ENCODE measurements at regions not wholly inside any gene's neighbourhood (a gene's known extent, or its start where the extent isn't known, plus 50 kb on each side); places are given as distances from the start of the nearest gene placed in this dataset.

DNA sequence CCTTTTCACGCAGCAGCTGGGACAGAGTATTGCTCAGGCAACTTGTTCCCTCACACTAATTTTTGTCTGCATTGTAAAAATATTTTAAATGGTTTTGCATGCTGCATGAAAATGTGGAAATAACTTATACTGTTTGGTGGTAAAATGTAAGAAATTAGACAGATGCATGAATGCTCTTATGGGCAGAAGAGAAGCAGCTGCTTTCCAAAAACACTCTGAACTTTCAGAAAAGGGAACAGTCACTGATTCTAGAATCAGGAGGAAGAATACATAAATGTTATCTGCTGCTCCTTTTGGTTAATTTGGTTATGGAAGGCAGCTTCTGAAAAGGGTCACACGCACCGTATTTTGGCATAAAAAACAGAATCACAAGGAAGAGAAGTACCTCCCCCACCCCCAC lies 87.0 kb upstream of the RUNX1 start:
- no peak overlapping the region for H3K4me3 ChIP-seq
- no peak overlapping the region for H3K27ac ChIP-seq
- DNase-seq (ENCODE audit: low spot score): no peak
- TF ChIP-seq, protein P1, sequence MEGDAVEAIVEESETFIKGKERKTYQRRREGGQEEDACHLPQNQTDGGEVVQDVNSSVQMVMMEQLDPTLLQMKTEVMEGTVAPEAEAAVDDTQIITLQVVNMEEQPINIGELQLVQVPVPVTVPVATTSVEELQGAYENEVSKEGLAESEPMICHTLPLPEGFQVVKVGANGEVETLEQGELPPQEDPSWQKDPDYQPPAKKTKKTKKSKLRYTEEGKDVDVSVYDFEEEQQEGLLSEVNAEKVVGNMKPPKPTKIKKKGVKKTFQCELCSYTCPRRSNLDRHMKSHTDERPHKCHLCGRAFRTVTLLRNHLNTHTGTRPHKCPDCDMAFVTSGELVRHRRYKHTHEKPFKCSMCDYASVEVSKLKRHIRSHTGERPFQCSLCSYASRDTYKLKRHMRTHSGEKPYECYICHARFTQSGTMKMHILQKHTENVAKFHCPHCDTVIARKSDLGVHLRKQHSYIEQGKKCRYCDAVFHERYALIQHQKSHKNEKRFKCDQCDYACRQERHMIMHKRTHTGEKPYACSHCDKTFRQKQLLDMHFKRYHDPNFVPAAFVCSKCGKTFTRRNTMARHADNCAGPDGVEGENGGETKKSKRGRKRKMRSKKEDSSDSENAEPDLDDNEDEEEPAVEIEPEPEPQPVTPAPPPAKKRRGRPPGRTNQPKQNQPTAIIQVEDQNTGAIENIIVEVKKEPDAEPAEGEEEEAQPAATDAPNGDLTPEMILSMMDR (IDR thresholded peaks at IDR 0.05): no peak

DNA sequence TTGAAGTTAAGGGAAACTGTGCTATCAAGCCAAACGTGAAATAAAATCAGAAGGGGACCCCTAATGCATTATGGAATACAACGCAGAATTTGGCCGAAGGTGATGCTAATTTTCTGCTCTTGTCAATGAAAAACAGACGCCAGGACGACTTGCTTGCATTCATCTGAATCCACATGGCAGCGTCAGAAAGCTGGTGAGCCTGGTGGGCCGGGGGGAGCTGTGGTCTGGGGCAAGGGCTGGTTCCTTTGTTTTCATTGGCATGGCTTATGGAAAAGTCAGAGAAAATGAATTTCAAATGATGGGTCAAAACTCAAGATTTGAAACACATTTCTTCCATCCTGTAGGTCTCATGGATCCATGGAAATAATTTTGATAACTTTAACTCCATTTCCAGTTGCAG lies 86.4 kb upstream of the RUNX1 start:
- no peak for DNase-seq (ENCODE audit: low spot score)
- H3K27ac ChIP-seq: no peak overlapping the region
- no peak overlapping the region for H3K4me3 ChIP-seq
- TF ChIP-seq, protein P1 (IDR thresholded peaks at IDR 0.05): no peak

DNA sequence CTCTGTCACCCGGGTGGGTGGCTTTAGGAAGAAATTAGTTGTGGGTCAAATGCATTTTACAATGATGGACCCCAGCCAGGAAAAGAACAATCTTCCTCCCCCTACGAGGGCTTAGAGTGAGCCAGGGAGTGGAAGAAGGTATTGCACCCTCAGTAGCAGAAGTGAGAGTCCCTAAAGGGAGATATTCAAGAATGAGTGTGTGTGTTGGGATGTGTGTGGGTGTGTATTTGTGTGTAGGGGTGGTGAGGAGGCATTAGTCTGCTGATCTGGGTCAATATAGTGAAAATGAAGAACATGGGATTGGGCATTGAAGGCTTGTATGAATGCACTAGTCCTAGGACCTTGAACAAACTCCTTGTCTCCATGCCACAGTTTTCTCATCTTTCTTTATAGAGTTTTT lies 85.2 kb upstream of the RUNX1 start:
- Histone ChIP-seq H3K27ac (no peak overlapping the region), H3K4me3 (no peak overlapping the region)
- TF ChIP-seq, protein P1 (IDR thresholded peaks at IDR 0.05): no peak
- DNase-seq (ENCODE audit: low spot score): no peak

DNA sequence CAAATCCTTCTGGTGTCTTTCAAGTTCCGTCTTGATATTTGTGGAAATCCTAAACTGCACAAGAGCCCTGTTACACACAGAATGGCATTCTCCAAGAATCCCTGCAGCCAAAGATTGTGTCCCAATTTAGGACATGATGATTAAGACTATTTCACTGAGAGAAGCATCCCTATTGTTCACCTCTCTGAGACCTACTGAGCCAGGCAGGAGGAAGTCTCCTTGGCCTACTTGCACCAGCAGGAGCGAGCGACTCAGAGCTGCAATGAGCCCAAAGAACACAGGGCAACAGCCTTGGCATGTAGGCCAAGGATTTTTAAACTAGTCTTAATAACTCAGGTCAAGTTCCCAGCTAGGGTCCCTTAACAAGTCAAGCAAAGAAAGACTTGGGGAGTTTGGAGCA lies 79.4 kb upstream of the RUNX1 start:
- H3K27ac ChIP-seq: no peak overlapping the region
- no peak overlapping the region for H3K4me3 ChIP-seq
- TF ChIP-seq, protein P1 (IDR thresholded peaks at IDR 0.05): no peak
- DNase-seq (ENCODE audit: low spot score): no peak

DNA sequence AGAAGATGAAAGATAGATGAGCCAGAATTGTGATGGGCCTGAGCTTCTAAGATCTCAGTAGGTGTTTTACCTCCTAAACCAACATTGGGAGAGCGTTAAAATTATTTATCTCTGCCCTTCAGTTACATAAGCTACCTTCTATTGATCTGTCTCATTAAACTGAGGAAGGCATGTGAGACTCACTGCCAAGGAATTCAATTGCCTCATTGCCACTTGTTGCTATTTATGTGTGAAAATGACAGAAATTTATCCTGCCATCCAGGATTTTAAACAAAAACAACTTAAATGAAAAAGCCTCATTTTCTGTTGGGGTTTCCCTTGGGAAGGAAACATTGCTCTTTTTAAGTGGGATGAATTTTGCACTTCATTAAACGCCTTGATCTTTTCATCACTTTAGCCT lies 78.7 kb upstream of the RUNX1 start:
- no peak overlapping the region for H3K27ac ChIP-seq
- DNase-seq (ENCODE audit: low spot score): no peak
- H3K4me3 ChIP-seq: no peak overlapping the region
- TF ChIP-seq, protein P1 (IDR thresholded peaks at IDR 0.05): no peak

DNA sequence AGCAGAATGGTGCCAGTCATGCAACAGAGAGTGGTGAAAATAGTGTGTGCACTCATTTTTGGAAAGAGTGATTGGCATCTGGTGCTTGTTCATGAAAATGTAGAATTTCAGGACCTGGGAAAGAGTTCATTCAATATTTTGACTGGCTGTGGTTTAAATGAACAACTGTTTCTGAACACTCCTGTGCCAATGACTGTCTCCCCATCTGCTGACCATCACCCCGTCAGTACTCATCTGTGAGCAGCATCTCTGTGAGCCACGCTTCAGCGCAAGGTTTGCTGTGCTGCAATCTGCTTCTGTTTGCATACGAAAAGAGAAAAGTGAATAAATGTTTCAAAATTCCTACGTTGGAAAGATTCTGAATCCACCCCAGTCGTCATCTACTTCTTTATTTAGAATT lies 77.9 kb upstream of the RUNX1 start:
- DNase-seq (ENCODE audit: low spot score): no peak
- Histone ChIP-seq H3K27ac (no peak overlapping the region), H3K4me3 (no peak overlapping the region)
- TF ChIP-seq, protein P1 (IDR thresholded peaks at IDR 0.05): no peak

DNA sequence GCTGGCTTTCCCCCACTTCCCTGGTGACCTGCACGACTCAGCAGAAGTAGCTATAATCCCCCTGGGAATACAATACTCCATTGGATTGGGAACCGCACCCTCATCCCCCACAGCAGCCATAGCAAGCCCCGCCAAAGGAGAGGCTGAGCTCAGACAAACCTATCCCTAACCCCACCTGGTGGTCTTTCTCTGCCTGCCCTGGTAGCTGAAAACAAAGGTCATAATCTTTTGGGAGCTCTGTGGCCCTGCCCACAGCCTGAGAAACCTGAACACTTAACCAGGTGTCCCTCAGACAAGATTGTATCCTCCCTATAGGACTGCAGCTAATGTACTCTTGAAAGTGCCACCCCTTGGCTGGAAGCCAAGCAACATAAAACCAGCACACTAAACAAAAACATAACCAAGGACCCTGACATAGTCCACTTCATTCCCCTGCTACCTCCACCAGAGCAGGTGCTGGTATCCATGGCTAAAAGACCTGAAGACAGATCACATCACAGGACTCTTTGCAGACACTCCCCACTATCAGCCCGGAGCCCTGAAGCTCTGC lies 71.6 kb upstream of the RUNX1 start:
- no peak for DNase-seq (ENCODE audit: low spot score)
- TF ChIP-seq, protein P1 (IDR thresholded peaks at IDR 0.05): no peak
- Histone ChIP-seq H3K4me3 (no peak overlapping the region), H3K27ac (no peak overlapping the region)
